Trophoblast cell (in vitro differentiated cells and primary cell): ENCODE measurements at regions not wholly inside any gene's neighbourhood (a gene's known extent, or its start where the extent isn't known, plus 50 kb on each side); places are given as distances from the start of the nearest gene placed in this dataset.
"Not testable (repeated sequence)": the region's sequence is repeated elsewhere in the genome, so short reads cannot be mapped to it uniquely, and the experiment has no call there.

ENCODE experiments used
- DNase-seq, 2 donors: peaks; one replicate each; pipeline ENCODE4 v3.0.0-alpha.2; 2016
- H2AFZ ChIP-seq: 2 replicates; pipeline ENCODE4 v1.6.1; 2013; ENCODE audit warnings: low read length, moderate library complexity, mild to moderate bottlenecking; ENCODE audit not compliant: insufficient read depth, poor library complexity
- H2AK5ac ChIP-seq: 2 replicates; pipeline ENCODE4 v1.6.1; 2013; ENCODE audit warnings: mild to moderate bottlenecking, low read length
- H2BK120ac ChIP-seq: 2 replicates; pipeline ENCODE4 v1.6.1; 2013; ENCODE audit warnings: low read length, mild to moderate bottlenecking, moderate library complexity; ENCODE audit not compliant: insufficient read depth, poor library complexity
- H2BK12ac ChIP-seq: 2 replicates; pipeline ENCODE4 v1.6.1; 2013; ENCODE audit warnings: mild to moderate bottlenecking, low read length, moderate library complexity
- H2BK5ac ChIP-seq: 2 replicates; pipeline ENCODE4 v1.6.1; 2013; ENCODE audit warnings: low read length, low read depth, moderate library complexity, mild to moderate bottlenecking; ENCODE audit not compliant: poor library complexity
- H3K14ac ChIP-seq: 2 replicates; pipeline ENCODE4 v1.6.1; 2013; ENCODE audit warnings: mild to moderate bottlenecking, low read length
- H3K18ac ChIP-seq: 2 replicates; pipeline ENCODE4 v1.6.1; 2013; ENCODE audit warnings: mild to moderate bottlenecking, low read length
- H3K23ac ChIP-seq: 2 replicates; pipeline ENCODE4 v1.6.1; 2013; ENCODE audit warnings: low read length
- H3K27ac ChIP-seq: 2 replicates; pipeline ENCODE4 v1.5.1; 2013; ENCODE audit warnings: low read depth, mild to moderate bottlenecking, inconsistent platforms, low read length, moderate library complexity
- H3K27me3 ChIP-seq: 2 replicates; pipeline ENCODE4 v1.6.1; 2013; ENCODE audit warnings: inconsistent platforms, mild to moderate bottlenecking, low read length, moderate library complexity; ENCODE audit not compliant: insufficient read depth
- H3K36me3 ChIP-seq, 2 experiments: 1 replicate in 1 of 2; 2 replicates in 1 of 2; pipeline ENCODE4 v1.6.1; 2013; ENCODE audit warnings: low read length in 2 of 2, mild to moderate bottlenecking in 2 of 2, moderate library complexity in 1 of 2; ENCODE audit not compliant: insufficient read depth in 2 of 2, control insufficient read depth in 1 of 2
- H3K4ac ChIP-seq: 2 replicates; pipeline ENCODE4 v1.6.1; 2013; ENCODE audit warnings: low read depth, mild to moderate bottlenecking, low read length, moderate library complexity
- H3K4me1 ChIP-seq, 2 experiments: 1 replicate in 1 of 2; 2 replicates in 1 of 2; pipeline ENCODE4 v1.6.1; 2013; ENCODE audit warnings: low read length in 2 of 2, mild to moderate bottlenecking in 2 of 2, moderate library complexity in 1 of 2; ENCODE audit not compliant: insufficient read depth in 2 of 2, control insufficient read depth in 1 of 2
- H3K4me2 ChIP-seq: 2 replicates; pipeline ENCODE4 v1.6.1; 2013; ENCODE audit warnings: inconsistent platforms, mild to moderate bottlenecking, low read length, moderate library complexity
- H3K4me3 ChIP-seq: 2 replicates; pipeline ENCODE4 v1.5.1; 2013; ENCODE audit warnings: mild to moderate bottlenecking, low read depth, low read length, inconsistent platforms
- H3K79me1 ChIP-seq: one replicate; pipeline ENCODE4 v1.6.1; 2013; ENCODE audit warnings: low read length
- H3K79me2 ChIP-seq: 2 replicates; pipeline ENCODE4 v1.6.1; 2013; ENCODE audit warnings: low read length, mild to moderate bottlenecking; ENCODE audit not compliant: control insufficient read depth, insufficient read depth, poor library complexity
- H3K9ac ChIP-seq: 2 replicates; pipeline ENCODE4 v1.6.1; 2013; ENCODE audit warnings: mild to moderate bottlenecking, low read length
- H3K9me3 ChIP-seq: 2 replicates; pipeline ENCODE4 v1.6.1; 2013; ENCODE audit warnings: low read depth, mild to moderate bottlenecking, control low read depth, inconsistent platforms, low read length; ENCODE audit not compliant: insufficient read depth
- H4K12ac ChIP-seq: 2 replicates; pipeline ENCODE4 v1.6.1; 2013; ENCODE audit warnings: low read depth, mild to moderate bottlenecking, low read length, moderate library complexity
- H4K8ac ChIP-seq: 2 replicates; pipeline ENCODE4 v1.6.1; 2013; ENCODE audit warnings: low read depth, mild to moderate bottlenecking, low read length, moderate library complexity
- H4K91ac ChIP-seq: one replicate; pipeline ENCODE4 v1.6.1; 2013; ENCODE audit warnings: low read depth, mild to moderate bottlenecking, low read length, moderate library complexity
- WGBS: extraction: QIAGEN DNeasy Blood & Tissue Kit; methylation state at CpG from one replicate; pipeline ENCODE4 v1.1.7; 2013; ENCODE audit warnings: missing lambda C conversion rate; ENCODE audit not compliant: insufficient read length, insufficient coverage; ENCODE audit errors: extremely low coverage; 5-methylcytosine and 5-hydroxymethylcytosine counted together

- H3K36me3 ChIP-seq: peaks cover 0 to 2% of the 10 kb centered on the region in 2 experiments
- no peaks in the 10 kb centered on the region for H3K79me2 ChIP-seq
- H3K9ac ChIP-seq: no peak overlapping the region
- H3K4me1 ChIP-seq: no peaks in the 10 kb centered on the region
- H3K9me3 ChIP-seq: peaks cover 20% of the 10 kb centered on the region
- H4K91ac ChIP-seq: no peak overlapping the region
- WGBS: no CpG with 5 or more reads among the region's 5 CpGs
- H3K4me3 ChIP-seq: no peak overlapping the region
- H2AFZ ChIP-seq: no peak overlapping the region
- no peak overlapping the region for H3K4me2 ChIP-seq
- no peak for DNase-seq
- H3K23ac ChIP-seq: no peak overlapping the region
- no peak overlapping the region for H3K4ac ChIP-seq
- no peaks in the 10 kb centered on the region for H3K79me1 ChIP-seq
- no peak overlapping the region for H2BK120ac ChIP-seq
- H3K18ac ChIP-seq: no peak overlapping the region
- no peaks in the 10 kb centered on the region for H3K27me3 ChIP-seq
- no peak overlapping the region for H2BK5ac ChIP-seq
- H2AK5ac ChIP-seq: no peak overlapping the region
- no peak overlapping the region for H4K8ac ChIP-seq
- no peak overlapping the region for H3K27ac ChIP-seq
- no peak overlapping the region for H3K14ac ChIP-seq
- no peak overlapping the region for H4K12ac ChIP-seq
- no peak overlapping the region for H2BK12ac ChIP-seq
Measured at GRCh38 chr7:16945372-16945771, 63.6 kb upstream of the AGR3 start.

GRCh38 chr7:16948110-16948509 is 66.3 kb upstream of the AGR3 start:
- not testable (repeated sequence) for H3K4me2 ChIP-seq, H3K4ac ChIP-seq, H2AFZ ChIP-seq, H4K91ac ChIP-seq, H3K23ac ChIP-seq, H4K8ac ChIP-seq, H3K36me3 ChIP-seq, H4K12ac ChIP-seq, H3K79me1 ChIP-seq, H2BK12ac ChIP-seq, H2AK5ac ChIP-seq, H3K9ac ChIP-seq, H2BK5ac ChIP-seq, H3K27ac ChIP-seq, DNase-seq, H2BK120ac ChIP-seq, H3K79me2 ChIP-seq, H3K4me1 ChIP-seq, H3K4me3 ChIP-seq, H3K18ac ChIP-seq, H3K14ac ChIP-seq, H3K27me3 ChIP-seq
- H3K9me3 ChIP-seq: peaks cover 12% of the 10 kb centered on the region
- no CpG with 5 or more reads among the region's 4 CpGs for whole genome bisulfite sequencing

- Histone ChIP-seq H4K91ac (no peak overlapping the region), H3K36me3 (no peaks in the 10 kb centered on the region), H3K27me3 (no peaks in the 10 kb centered on the region), H3K4me3 (no peak overlapping the region), H3K4me1 (peaks cover 0 to 2% of the 10 kb centered on the region in 2 experiments), H3K14ac (no peak overlapping the region), H3K9me3 (peaks cover 7% of the 10 kb centered on the region), H3K79me1 (no peaks in the 10 kb centered on the region), H4K8ac (no peak overlapping the region), H3K4ac (no peak overlapping the region), H2BK120ac (no peak overlapping the region), H2BK12ac (no peak overlapping the region), H3K18ac (no peak overlapping the region), H3K9ac (no peak overlapping the region), H3K27ac (no peak overlapping the region), H2AK5ac (no peak overlapping the region), H4K12ac (no peak overlapping the region), H3K23ac (no peak overlapping the region), H2BK5ac (no peak overlapping the region), H3K4me2 (no peak overlapping the region), H3K79me2 (no peaks in the 10 kb centered on the region), H2AFZ (no peak overlapping the region)
- no CpG with 5 or more reads among the region's 3 CpGs for whole genome bisulfite sequencing
- DNase-seq: no peak
Measured at GRCh38 chr7:16951483-16952080, 69.8 kb upstream of the AGR3 start.

GRCh38 chr7:16954321-16954720 is 72.5 kb upstream of the AGR3 start:
- H4K91ac ChIP-seq: no peak overlapping the region
- no peak overlapping the region for H3K4me3 ChIP-seq
- no peaks in the 10 kb centered on the region for H3K9me3 ChIP-seq
- H3K9ac ChIP-seq: no peak overlapping the region
- no peak overlapping the region for H3K4ac ChIP-seq
- H3K23ac ChIP-seq: no peak overlapping the region
- H3K18ac ChIP-seq: no peak overlapping the region
- H3K36me3 ChIP-seq: no peaks in the 10 kb centered on the region
- H2BK12ac ChIP-seq: no peak overlapping the region
- H3K14ac ChIP-seq: no peak overlapping the region
- H3K4me1 ChIP-seq: peaks cover 0 to 2% of the 10 kb centered on the region in 2 experiments
- no peaks in the 10 kb centered on the region for H3K79me1 ChIP-seq
- no CpG with 5 or more reads among the region's 3 CpGs for WGBS
- H3K79me2 ChIP-seq: no peaks in the 10 kb centered on the region
- no peak overlapping the region for H2AK5ac ChIP-seq
- H2AFZ ChIP-seq: no peak overlapping the region
- H3K4me2 ChIP-seq: no peak overlapping the region
- no peak overlapping the region for H4K8ac ChIP-seq
- H2BK120ac ChIP-seq: no peak overlapping the region
- H4K12ac ChIP-seq: no peak overlapping the region
- no peak for DNase-seq
- no peaks in the 10 kb centered on the region for H3K27me3 ChIP-seq
- no peak overlapping the region for H2BK5ac ChIP-seq
- H3K27ac ChIP-seq: no peak overlapping the region
